Mesothelial cell of epicardium (in vitro differentiated cells): ENCODE measurements at regions not wholly inside any gene's neighbourhood (a gene's known extent, or its start where the extent isn't known, plus 50 kb on each side); places are given as distances from the start of the nearest gene placed in this dataset.

ENCODE experiments used
- DNase-seq, 2 experiments: peaks; one replicate each; pipeline ENCODE4 v3.0.0; 2021; ENCODE audit warnings: low spot score in 2 of 2; ENCODE audit not compliant: unreplicated experiment in 2 of 2
- H3K27ac Mint-ChIP-seq: 2 replicates; pipeline ENCODE4 v1.8.0; 2021; ENCODE audit warnings: mixed read lengths
- H3K27me3 Mint-ChIP-seq: 2 replicates; pipeline ENCODE4 v1.8.0; 2021; ENCODE audit warnings: low read depth, mixed read lengths
- H3K36me3 Mint-ChIP-seq: 2 replicates; pipeline ENCODE4 v1.8.0; 2021; ENCODE audit warnings: mixed read lengths
- H3K4me1 Mint-ChIP-seq: 2 replicates; pipeline ENCODE4 v1.8.0; 2021; ENCODE audit warnings: mixed read lengths
- H3K4me3 Mint-ChIP-seq: 2 replicates; pipeline ENCODE4 v1.8.0; 2021; ENCODE audit warnings: mild to moderate bottlenecking, moderate library complexity, mixed read lengths
- H3K9me3 Mint-ChIP-seq: 2 replicates; pipeline ENCODE4 v1.8.0; 2021; ENCODE audit warnings: mixed read lengths
- CTCF ChIP-seq: fragments of 200-600 bp; sonication (generic); IDR thresholded peaks from one replicate; pipeline ENCODE4 v1.5.0; 2021; ENCODE audit warnings: antibody characterized with exemption; ENCODE audit not compliant: unreplicated experiment

GRCh38 chr11:80598905-80599304, 1158.1 kb upstream of the TENM4 start:
- Mint-ChIP-seq H3K27me3 (no peaks in the 10 kb centered on the region), H3K27ac (no peak overlapping the region), H3K9me3 (peaks cover 4% of the 10 kb centered on the region), H3K4me3 (no peak overlapping the region), H3K36me3 (no peaks in the 10 kb centered on the region), H3K4me1 (peaks cover 12% of the 10 kb centered on the region)
- no peak for TF ChIP-seq CTCF
- no peak for DNase-seq

DNA sequence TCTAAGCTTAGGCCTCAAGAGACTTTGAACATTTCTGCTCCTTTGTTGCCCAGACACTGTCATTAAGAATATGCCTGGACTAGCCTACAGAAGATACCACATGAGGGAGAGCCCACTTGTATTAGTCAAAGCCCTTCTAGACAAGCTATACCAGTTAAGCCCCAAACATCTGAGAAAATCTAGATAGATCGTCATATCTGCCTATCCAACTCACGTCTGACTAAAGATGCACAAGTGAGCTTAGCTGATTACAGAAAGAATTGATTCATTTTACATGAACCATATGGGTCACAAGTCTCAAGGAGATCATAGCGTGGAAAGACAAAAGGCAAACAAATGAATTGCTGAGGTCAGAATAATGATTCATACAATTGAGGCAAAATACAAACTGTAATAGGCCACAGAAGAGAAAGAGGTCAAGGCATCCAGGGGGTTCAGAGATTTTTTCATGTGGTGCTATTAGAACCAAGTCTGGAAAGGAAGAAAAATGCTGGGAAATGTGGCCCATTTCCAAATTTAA, 1155.5 kb upstream of the TENM4 start:
- Mint-ChIP-seq H3K4me1 (peaks cover 14% of the 10 kb centered on the region), H3K36me3 (no peaks in the 10 kb centered on the region), H3K27ac (no peak overlapping the region), H3K4me3 (no peak overlapping the region), H3K9me3 (peaks cover 4% of the 10 kb centered on the region), H3K27me3 (no peaks in the 10 kb centered on the region)
- DNase-seq, result no peak
- no peak for TF ChIP-seq CTCF

DNA sequence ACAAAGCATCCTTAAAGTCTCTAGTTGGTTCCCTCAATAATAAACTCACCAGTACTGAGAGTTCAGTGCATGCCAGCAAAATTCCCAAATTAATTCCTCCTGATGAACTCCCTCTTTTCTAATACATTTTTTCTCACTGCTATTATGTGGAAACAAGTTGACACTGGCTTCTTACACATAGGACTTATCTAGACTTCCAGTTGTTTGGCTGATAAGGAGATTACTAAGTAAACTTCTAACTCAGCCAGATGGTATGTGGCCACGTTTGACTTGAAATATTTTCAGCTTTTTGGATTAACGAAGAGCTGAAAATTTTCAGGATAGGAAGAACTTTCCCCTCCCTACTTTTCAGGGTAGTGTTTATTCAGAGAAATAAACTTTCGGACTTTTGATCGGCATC, 1154.2 kb upstream of the TENM4 start:
- no peak for TF ChIP-seq CTCF
- Mint-ChIP-seq H3K4me3 (no peak overlapping the region), H3K27ac (no peak overlapping the region), H3K36me3 (no peaks in the 10 kb centered on the region), H3K9me3 (peaks cover 11% of the 10 kb centered on the region), H3K27me3 (no peaks in the 10 kb centered on the region), H3K4me1 (peaks cover 14% of the 10 kb centered on the region)
- no peak for DNase-seq

DNA sequence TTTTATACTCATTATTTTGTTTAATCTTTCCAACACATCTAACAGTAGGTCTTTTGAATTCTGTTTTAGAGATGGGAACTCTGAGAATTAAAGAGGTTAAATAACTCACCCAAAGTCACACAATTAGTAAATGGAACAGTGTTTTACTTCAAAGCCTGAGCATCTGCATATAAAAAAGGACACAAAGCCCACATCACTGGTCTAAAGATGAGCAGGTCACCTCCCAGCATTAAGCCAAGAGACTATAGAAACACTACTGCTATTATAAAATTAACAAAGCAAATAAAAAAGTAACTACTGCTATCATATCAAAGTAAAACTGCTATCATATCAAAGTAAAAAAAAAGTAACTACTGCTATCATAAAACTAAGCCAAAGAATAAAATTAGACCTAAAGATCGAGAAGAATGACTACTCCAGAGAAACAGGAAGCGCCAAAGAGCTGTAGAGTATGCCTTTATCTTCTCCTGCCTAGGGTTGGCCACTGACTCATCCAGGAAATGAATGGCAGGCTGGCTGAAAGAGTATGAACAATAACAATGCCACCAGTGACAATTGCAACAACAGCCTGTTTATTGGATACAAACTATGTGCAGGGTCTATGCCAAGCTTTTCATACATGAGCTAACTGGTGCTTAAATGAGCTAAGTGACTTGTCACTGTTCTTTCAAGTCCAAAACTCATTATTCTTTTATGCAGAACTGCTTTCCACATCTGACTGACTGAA, 1153.0 kb upstream of the TENM4 start:
- peaks cover 7% of the 10 kb centered on the region for H3K9me3 Mint-ChIP-seq
- H3K36me3 Mint-ChIP-seq, result no peaks in the 10 kb centered on the region
- no peak overlapping the region for H3K27ac Mint-ChIP-seq
- DNase-seq, result no peak
- H3K4me1 Mint-ChIP-seq, result peaks cover 14% of the 10 kb centered on the region
- H3K4me3 Mint-ChIP-seq, result no peak overlapping the region
- H3K27me3 Mint-ChIP-seq, result no peaks in the 10 kb centered on the region
- TF ChIP-seq CTCF, result no peak

DNA sequence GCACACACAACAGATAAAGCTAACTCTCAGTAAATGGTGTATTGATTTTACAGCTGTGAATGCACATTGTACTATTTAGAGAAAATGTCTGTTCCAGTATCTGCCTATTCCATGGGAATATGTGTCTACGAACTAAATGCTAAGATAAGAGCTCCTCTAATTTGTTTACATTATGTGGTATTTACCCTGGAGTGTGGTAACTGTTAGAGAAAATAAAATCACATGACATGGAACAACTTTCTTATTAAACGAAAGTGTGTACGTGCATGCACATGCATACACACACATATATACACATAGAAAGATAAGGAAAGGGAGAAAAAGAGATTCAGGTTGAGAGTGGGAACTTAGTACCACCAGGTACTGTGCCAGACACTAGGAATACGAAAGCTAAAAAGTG, 1151.7 kb upstream of the TENM4 start:
- no peaks in the 10 kb centered on the region for H3K27me3 Mint-ChIP-seq
- DNase-seq, result no peak
- H3K9me3 Mint-ChIP-seq, result peaks cover 7% of the 10 kb centered on the region
- no peak overlapping the region for H3K4me3 Mint-ChIP-seq
- H3K4me1 Mint-ChIP-seq, result peaks cover 25% of the 10 kb centered on the region
- no peaks in the 10 kb centered on the region for H3K36me3 Mint-ChIP-seq
- no peak for TF ChIP-seq CTCF
- no peak overlapping the region for H3K27ac Mint-ChIP-seq

GRCh38 chr11:80587906-80588305, 1147.1 kb upstream of the TENM4 start:
- no peak overlapping the region for H3K4me3 Mint-ChIP-seq
- no peaks in the 10 kb centered on the region for H3K36me3 Mint-ChIP-seq
- DNase-seq, result no peak
- H3K27ac Mint-ChIP-seq, result no peak overlapping the region
- H3K27me3 Mint-ChIP-seq, result no peaks in the 10 kb centered on the region
- H3K4me1 Mint-ChIP-seq, result peaks cover 25% of the 10 kb centered on the region
- peaks cover 7% of the 10 kb centered on the region for H3K9me3 Mint-ChIP-seq
- no peak for TF ChIP-seq CTCF
